OCI-LY7 (cell line): ENCODE measurements at regions not wholly inside any gene's neighbourhood (a gene's known extent, or its start where the extent isn't known, plus 50 kb on each side); places are given as distances from the start of the nearest gene placed in this dataset.

Experiments used
- BruUV-seq: library from RNA; stranded (reverse); fragments of 400-500 nt; replicated peaks from 2 replicates; lab custom pipeline; 2021; lab: Mats Ljungman, UMichigan
- CTCF ChIA-PET: fragments of 300-600 bp; sonication (Branson Sonifier 250); formaldehyde crosslinking; loops from one replicate; lab custom pipeline; 2022; ENCODE audit warnings: antibody characterized with exemption; ENCODE audit not compliant: unreplicated experiment; lab: Charles Lee
- POLR2A ChIA-PET: fragments of 300-600 bp; sonication (Branson Sonifier 250); formaldehyde crosslinking; loops from one replicate; lab custom pipeline; 2022; ENCODE audit warnings: antibody characterized with exemption; lab: Charles Lee
- DNase-seq: peaks from one replicate; pipeline ENCODE4 v3.0.0-alpha.2; 2015; ENCODE audit warnings: low spot score
- H2AFZ ChIP-seq: fragments of 200-600 bp; sonication (generic), shearing (Covaris generic); 2 replicates; pipeline ENCODE4 v1.6.1; 2014; ENCODE audit warnings: mild to moderate bottlenecking, antibody characterized with exemption, low read length, moderate library complexity
- H3K27ac ChIP-seq: fragments of 200-600 bp; sonication (generic); 2 replicates; pipeline ENCODE4 v1.5.1; 2014; ENCODE audit warnings: mixed run types, low read depth, mild to moderate bottlenecking, moderate library complexity, low read length, inconsistent platforms; ENCODE audit not compliant: poor library complexity, severe bottlenecking
- H3K36me3 ChIP-seq: fragments of 200-600 bp; sonication (generic); 2 replicates; pipeline ENCODE4 v1.6.1; 2014; ENCODE audit warnings: mild to moderate bottlenecking, antibody characterized with exemption, low read length, moderate library complexity, mixed read lengths; ENCODE audit not compliant: insufficient read depth
- H3K4me1 ChIP-seq: fragments of 200-600 bp; sonication (generic); 2 replicates; pipeline ENCODE4 v1.5.1; 2014; ENCODE audit warnings: mild to moderate bottlenecking, low read length; ENCODE audit not compliant: insufficient read depth, poor library complexity, severe bottlenecking
- H3K4me2 ChIP-seq: fragments of 200-600 bp; sonication (generic); 2 replicates; pipeline ENCODE4 v1.6.1; 2014; ENCODE audit warnings: mild to moderate bottlenecking, low read length
- H3K4me3 ChIP-seq: fragments of 200-600 bp; sonication (generic); 2 replicates; pipeline ENCODE4 v1.5.1; 2014; ENCODE audit warnings: mild to moderate bottlenecking, low read depth, low read length; ENCODE audit not compliant: poor library complexity, severe bottlenecking
- H3K79me2 ChIP-seq: fragments of 200-600 bp; sonication (generic); 2 replicates; pipeline ENCODE4 v1.6.1; 2016; ENCODE audit warnings: low read depth, mild to moderate bottlenecking, low read length, moderate library complexity, mixed read lengths; ENCODE audit not compliant: insufficient read depth
- H3K9me2 ChIP-seq: fragments of 200-600 bp; sonication (generic); 2 replicates; pipeline ENCODE4 v1.6.1; 2016; ENCODE audit warnings: mild to moderate bottlenecking, low read length, mixed read lengths; ENCODE audit not compliant: insufficient read depth
- H3K9me3 ChIP-seq: fragments of 200-600 bp; sonication (generic); 2 replicates; pipeline ENCODE4 v1.6.1; 2014; ENCODE audit warnings: mild to moderate bottlenecking, mixed run types, low read length, mixed read lengths
- H4K20me1 ChIP-seq: fragments of 200-600 bp; sonication (generic); 2 replicates; pipeline ENCODE4 v1.6.1; 2014; ENCODE audit warnings: mild to moderate bottlenecking, antibody characterized with exemption, low read length, moderate library complexity, mixed read lengths; ENCODE audit not compliant: insufficient read depth
- EZH2phosphoT487 ChIP-seq: fragments of 200-600 bp; sonication (generic); IDR thresholded peaks from 2 replicates; pipeline ENCODE4 v1.6.1; 2018; ENCODE audit warnings: low read depth, borderline replicate concordance, mild to moderate bottlenecking, mixed run types, antibody characterized with exemption, low read length, moderate library complexity, mixed read lengths
- intact Hi-C: fragments of 100-400 bp; cut with micrococcal nuclease; formaldehyde crosslinking; loops from one replicate; pipeline ENCODE4 v1.10.0; 2022; ENCODE audit not compliant: unreplicated experiment
- TF ChIP-seq, protein P1 (sequence below): fragments of 200-600 bp; sonication (generic); conservative IDR thresholded peaks from 2 replicates; pipeline ENCODE4 v1.5.1; 2014; ENCODE audit warnings: mild to moderate bottlenecking, antibody characterized with exemption, low read length, moderate library complexity, mixed read lengths

DNA sequence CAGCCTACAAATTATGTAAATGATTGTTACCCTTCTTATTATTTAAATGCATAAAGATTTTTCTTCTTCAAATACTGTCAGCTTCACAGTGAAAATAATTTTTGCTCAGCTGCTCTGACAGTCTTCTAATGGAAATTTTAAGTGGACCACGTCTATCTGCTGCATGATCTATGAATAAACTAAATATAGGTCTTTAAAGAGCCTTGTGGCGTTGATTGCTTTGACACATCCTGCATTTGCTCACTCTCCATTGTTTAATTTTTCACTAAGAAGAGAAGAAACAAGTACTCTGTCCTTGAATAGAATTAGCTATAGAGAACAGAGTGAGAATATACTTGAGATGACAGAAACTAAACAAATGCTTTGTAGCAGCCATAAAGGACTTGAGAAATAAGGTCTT lies 826.1 kb downstream of the MRPL39 start:
- Histone ChIP-seq H3K79me2 (no peaks in the 10 kb centered on the region), H3K4me2 (no peak overlapping the region), H3K9me2 (no peaks in the 10 kb centered on the region), H3K36me3 (no peaks in the 10 kb centered on the region), H2AFZ (no peak overlapping the region), H3K4me1 (no peaks in the 10 kb centered on the region), H3K4me3 (no peak overlapping the region), H3K27ac (no peak overlapping the region), H3K9me3 (0 out of 2 replicates have a peak, but pooled peaks cover 8% of the 10 kb centered on the region), H4K20me1 (no peaks in the 10 kb centered on the region)
- BruUV-seq: no TSS peak
- intact Hi-C loops: no loop called here
- CTCF ChIA-PET: no interaction called here
- POLR2A ChIA-PET: interaction anchor here (0.7 kb wide), 1 partner anchor 455 kb away, joined by 3 read pairs; no protein-coding TSS in a partner anchor
- DNase-seq: no peak
- TF ChIP-seq, protein P1, sequence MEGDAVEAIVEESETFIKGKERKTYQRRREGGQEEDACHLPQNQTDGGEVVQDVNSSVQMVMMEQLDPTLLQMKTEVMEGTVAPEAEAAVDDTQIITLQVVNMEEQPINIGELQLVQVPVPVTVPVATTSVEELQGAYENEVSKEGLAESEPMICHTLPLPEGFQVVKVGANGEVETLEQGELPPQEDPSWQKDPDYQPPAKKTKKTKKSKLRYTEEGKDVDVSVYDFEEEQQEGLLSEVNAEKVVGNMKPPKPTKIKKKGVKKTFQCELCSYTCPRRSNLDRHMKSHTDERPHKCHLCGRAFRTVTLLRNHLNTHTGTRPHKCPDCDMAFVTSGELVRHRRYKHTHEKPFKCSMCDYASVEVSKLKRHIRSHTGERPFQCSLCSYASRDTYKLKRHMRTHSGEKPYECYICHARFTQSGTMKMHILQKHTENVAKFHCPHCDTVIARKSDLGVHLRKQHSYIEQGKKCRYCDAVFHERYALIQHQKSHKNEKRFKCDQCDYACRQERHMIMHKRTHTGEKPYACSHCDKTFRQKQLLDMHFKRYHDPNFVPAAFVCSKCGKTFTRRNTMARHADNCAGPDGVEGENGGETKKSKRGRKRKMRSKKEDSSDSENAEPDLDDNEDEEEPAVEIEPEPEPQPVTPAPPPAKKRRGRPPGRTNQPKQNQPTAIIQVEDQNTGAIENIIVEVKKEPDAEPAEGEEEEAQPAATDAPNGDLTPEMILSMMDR: no peak
- no peak for TF ChIP-seq EZH2phosphoT487

DNA sequence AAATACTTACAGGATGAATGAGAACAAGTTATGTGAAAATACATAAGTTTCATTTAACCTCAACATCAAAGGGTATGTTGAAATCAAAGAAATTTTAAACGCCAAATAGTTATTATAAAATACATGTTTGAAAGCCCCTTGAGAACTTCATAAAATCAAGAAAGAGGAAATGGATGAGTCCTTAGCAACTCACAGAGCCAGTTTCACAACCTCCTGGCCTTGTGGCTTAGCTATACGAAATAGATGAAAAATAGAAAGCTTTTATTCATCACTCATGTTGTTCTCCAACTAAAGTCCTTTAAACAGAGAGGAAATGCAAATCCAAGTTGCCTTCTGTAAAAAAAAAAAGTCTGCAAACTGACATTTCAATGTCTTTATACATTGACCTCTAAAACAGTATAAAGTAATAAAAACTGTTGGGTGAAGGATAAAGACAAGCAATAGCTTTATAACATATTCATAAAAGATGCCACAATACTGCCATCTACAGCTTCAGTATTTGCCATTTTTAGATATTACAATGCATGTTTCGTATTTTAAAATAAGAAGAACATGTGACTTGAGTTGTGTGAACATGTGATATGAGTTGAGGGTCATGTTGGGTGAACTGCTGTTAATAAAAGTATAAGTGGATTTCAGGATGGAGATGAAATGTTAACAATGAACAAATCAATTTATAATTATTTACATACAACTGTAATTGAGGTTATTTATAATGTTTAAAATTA lies 847.8 kb downstream of the MRPL39 start:
- TF ChIP-seq EZH2phosphoT487: no peak
- TF ChIP-seq, protein P1: no peak
- DNase-seq: no peak
- H3K9me3 ChIP-seq: peaks cover 44% of the 10 kb centered on the region; the same call in 1 of the 2 replicates
- BruUV-seq: no TSS peak
- intact Hi-C loops: no loop called here
- ChIA-PET POLR2A (interaction anchor here (0.7 kb wide), 2 partner anchors 11 to 849 kb away, joined by 3 to 7 read pairs; no protein-coding TSS in a partner anchor), CTCF (no interaction called here)
- H3K79me2 ChIP-seq: no peaks in the 10 kb centered on the region
- H3K4me1 ChIP-seq: no peaks in the 10 kb centered on the region
- H3K4me2 ChIP-seq: no peak overlapping the region
- H3K36me3 ChIP-seq: no peaks in the 10 kb centered on the region
- no peak overlapping the region for H2AFZ ChIP-seq
- H3K9me2 ChIP-seq: no peaks in the 10 kb centered on the region
- H3K4me3 ChIP-seq: no peak overlapping the region
- H4K20me1 ChIP-seq: no peaks in the 10 kb centered on the region
- no peak overlapping the region for H3K27ac ChIP-seq

DNA sequence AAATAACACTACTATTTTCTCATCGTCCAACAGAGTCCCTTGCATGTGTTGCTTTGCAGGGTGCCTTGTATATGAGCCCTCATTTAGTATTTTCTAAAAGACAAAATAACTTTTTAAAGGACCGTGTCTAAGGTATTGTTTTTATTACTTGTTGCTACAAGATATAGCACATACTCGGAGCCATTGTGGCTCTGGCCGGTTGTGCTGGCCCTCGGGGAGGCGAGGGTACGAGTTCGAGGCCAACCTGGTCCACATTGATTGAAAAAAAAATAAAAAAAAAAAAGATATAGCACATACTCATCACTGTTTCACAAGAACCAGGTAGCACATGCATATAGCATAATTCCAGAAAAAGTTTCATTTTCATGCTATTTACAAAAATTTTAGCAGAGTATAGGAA lies 869.2 kb downstream of the MRPL39 start:
- POLR2A ChIA-PET: no interaction called here
- TF ChIP-seq, protein P1: no peak
- TF ChIP-seq EZH2phosphoT487: no peak
- H4K20me1 ChIP-seq: no peaks in the 10 kb centered on the region

More for the DNA sequence above, 869.2 kb downstream of the MRPL39 start:
- Histone ChIP-seq H3K4me2 (no peak overlapping the region), H3K27ac (no peak overlapping the region), H3K4me1 (no peaks in the 10 kb centered on the region), H2AFZ (no peak overlapping the region), H3K4me3 (no peak overlapping the region), H3K9me2 (no peaks in the 10 kb centered on the region), H3K79me2 (no peaks in the 10 kb centered on the region), H3K9me3 (peaks cover 8% of the 10 kb centered on the region; the same call in 1 of the 2 replicates), H3K36me3 (no peaks in the 10 kb centered on the region)
- no TSS peak for BruUV-seq
- DNase-seq: no peak
- CTCF ChIA-PET: no interaction called here
- intact Hi-C loops: no loop called here
